Cardiac septum (tissue), 1 donor: ENCODE measurements at regions not wholly inside any gene's neighbourhood (a gene's known extent, or its start where the extent isn't known, plus 50 kb on each side); places are given as distances from the start of the nearest gene placed in this dataset.

ENCODE experiments used
- DNase-seq: peaks from one replicate; pipeline ENCODE4 v3.0.0-alpha.2; 2020; ENCODE audit warnings: low spot score
- intact Hi-C: fragments of 100-400 bp; cut with DNase I; formaldehyde crosslinking; loops from one replicate; pipeline ENCODE4 v1.14.0; 2022
- donor health status: DM: no; HTN: no; CAD: no.

DNA sequence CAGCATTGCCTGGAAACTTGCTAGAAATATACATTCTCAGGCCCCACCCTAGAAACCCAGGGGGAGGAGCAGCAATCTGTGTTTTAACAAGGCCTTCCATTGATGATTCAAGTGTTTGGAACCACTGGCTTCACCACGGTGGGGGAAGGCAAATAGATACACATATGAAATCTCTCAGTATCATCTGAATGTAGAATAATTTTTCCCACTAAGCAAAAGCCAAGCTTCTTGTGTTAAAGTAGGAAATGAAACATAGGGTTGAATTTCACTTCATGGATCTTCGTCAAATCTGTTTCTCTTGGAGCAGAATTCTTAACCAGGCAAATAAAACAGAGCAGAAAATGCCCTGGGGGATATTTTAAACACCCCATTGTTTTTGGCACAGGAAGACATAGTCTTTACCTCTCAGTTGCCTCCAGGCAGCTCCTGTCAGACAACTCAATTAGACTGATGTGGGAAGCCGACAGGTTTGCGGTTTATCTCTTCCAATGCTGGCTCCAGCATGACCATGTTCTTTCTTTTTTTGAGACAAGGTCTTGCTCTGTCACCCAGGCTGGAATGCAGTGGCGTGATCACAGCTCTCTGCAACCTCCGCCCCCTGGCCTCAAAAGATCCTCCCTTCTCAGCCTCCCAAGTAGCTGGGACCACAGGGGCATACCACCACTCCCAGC is 213.0 kb downstream of the FOXO1 start:
- intact Hi-C loops = no loop called here
- DNase-seq = no peak

GRCh38 chr13:40456397-40456953 is 210.0 kb downstream of the FOXO1 start:
- intact Hi-C loops = no loop called here
- DNase-seq = no peak

GRCh38 chr13:40456979-40457553 is 209.4 kb downstream of the FOXO1 start:
- DNase-seq = no peak
- intact Hi-C loops = no loop called here

GRCh38 chr13:40457929-40458719 is 208.3 kb downstream of the FOXO1 start:
- intact Hi-C loops = no loop called here
- no peak for DNase-seq

DNA sequence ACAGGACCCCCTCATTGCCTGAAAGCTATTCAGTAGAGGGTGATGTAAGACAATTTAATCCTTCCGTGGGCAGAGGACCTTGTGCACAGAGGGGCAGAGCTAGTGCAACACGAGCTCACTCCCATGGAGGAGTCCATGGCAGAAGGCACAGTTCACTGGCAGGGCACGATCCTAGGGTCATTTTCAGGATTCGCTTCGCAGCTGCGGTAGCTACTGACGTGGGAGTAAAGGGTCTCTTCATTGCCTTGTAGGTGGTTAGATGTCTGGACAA is 207.8 kb downstream of the FOXO1 start:
- intact Hi-C loops = no loop called here
- DNase-seq = no peak

DNA sequence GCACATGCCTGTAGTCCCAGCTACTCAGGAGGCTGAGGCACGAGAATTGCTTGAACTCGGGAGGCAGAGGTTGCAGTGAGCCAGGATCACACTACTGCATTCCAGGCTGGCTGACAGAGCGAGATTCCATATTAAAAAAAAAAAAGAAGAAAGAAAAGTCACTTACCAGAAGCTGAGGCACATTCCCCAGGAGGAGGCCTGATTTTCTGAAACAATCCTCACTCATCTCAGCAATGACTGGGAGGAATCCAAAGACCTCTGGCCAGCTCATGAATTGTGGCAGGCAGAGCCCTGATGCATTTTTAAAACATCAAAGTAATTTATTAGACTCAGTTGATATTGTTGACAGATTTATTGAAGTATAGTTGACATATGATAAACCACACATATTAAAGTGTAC is 206.3 kb downstream of the FOXO1 start:
- no peak for DNase-seq
- intact Hi-C loops = no loop called here

- intact Hi-C loops = no loop called here
- DNase-seq = no peak
Measured at GRCh38 chr13:40464337-40465014, 202.0 kb downstream of the FOXO1 start.

DNA sequence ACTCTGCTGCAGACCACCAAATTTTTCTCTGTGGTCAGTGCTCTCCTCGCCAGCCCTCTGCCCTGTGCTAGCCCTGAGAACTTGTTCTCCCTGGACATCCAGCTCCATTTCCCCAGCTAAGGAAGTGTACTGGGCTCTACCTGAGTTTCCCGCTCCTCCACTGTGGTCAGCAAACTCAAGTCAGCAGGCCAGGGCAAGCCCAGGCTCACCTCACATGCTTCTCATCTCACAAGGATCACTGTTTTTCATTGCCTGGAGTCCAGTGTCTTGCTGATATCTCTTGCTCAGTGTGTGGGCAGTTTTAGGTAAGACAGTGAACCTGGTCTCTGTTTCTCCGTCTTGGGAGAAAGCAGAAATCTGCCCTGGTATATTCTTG is 201.4 kb downstream of the FOXO1 start:
- intact Hi-C loops = no loop called here
- DNase-seq = no peak

GRCh38 chr13:40466272-40466671 is 200.2 kb downstream of the FOXO1 start:
- intact Hi-C loops = no loop called here
- peak; percentile 15 for DNase-seq

DNA sequence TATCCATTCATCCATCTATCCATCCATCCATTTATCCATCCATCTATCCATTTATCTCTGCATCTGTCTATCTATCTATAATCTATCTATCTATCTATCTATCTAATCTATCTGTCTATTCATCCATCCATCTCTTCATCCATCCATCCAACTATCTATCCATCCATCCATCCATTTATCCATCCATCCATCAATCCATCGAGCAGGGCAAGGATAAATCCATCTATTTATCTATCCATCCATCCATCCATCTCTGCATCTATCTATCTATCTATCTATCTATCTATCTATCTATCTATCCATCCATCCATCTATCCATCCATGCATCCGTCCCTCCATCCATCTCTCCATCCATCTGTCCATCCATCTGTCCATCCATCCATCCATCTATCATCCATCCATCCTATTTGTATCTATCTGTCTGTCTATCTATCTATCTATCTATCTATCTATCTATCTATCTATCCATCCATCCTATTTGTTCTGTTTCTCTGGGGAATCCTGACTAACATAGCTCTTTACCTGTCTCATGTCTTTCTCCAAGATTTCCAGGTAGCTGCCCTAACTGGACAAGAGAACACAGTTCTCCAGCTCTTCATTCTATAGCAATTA is 198.1 kb downstream of the FOXO1 start:
- no peak for DNase-seq
- intact Hi-C loops = no loop called here

- peak; percentile 49 for DNase-seq
Measured at GRCh38 chr13:40469581-40470310, 196.7 kb downstream of the FOXO1 start.

GRCh38 chr13:40470660-40471059 is 195.8 kb downstream of the FOXO1 start:
- intact Hi-C loops = loop anchor here (5.0 kb wide), 1 partner anchor 198 kb away; no protein-coding TSS in a partner anchor
- DNase-seq = no peak

More at GRCh38 chr13:40469581-40470310, 196.7 kb downstream of the FOXO1 start:
- intact Hi-C loops = loop anchor here (5.0 kb wide), 1 partner anchor 197 kb away; no protein-coding TSS in a partner anchor

- no peak for DNase-seq
Measured at GRCh38 chr13:40471076-40471475, 195.4 kb downstream of the FOXO1 start.

DNA sequence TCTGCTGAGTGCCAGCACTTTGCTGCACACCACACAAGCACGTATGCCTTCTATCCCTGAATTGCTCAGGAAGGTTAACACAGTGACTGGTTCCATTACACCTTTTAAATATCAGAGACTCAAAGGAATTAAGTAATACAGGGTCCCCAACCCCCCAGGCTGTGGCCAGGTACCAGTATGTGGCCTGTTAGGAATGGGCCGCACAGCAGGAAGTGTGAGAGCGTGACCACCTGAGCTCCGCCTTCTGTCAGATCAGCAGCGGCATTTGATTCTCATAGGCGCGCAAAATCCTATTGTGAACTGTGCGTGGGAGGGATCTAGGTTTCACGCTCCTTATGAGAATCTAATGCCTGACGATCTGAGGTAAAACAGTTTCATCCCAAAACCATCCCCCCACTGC is 194.5 kb downstream of the FOXO1 start:
- intact Hi-C loops = loop anchor here (5.0 kb wide), 1 partner anchor 200 kb away; no protein-coding TSS in a partner anchor
- DNase-seq = peak; percentile 14

More at GRCh38 chr13:40471076-40471475, 195.4 kb downstream of the FOXO1 start:
- intact Hi-C loops = loop anchor here (5.0 kb wide), 1 partner anchor 199 kb away; no protein-coding TSS in a partner anchor

DNA sequence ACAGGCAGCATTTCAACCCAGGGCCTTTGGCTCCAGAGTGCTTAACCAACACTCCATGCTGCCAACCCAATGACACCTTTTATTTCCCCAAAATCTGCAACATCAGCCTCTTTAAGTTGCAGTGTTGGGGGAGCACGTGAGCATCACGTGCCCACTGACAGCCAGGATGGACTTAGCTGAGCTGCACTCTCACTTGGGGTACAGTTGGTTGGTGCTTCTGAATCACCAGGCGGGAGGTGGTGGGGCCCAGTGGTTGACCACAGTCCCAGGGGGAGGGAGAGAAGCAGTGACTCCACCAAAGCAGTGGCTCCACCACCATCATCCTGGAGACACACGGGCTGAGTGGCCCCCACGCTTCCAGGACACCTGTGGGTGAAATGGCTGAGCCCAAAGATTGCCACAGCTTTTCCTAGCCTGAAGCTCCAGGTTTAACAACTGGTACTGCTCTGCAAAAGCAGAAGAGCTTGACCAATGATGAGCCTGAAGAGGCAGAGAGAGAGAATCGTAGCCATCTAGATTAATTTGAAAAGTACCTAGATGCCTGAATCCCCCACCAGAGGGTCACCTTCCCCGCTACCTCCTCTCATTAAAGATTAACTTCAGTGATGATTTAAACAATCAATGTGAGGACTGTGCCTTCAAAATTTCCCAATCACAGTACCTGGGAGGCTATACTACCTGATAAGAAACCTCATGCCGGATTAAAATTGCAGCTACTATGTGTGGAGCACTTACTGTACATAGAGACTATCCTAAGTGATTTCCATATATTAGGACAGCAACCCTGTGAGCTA is 193.8 kb downstream of the FOXO1 start:
- intact Hi-C loops = loop anchor here (5.0 kb wide), 1 partner anchor 200 kb away; no protein-coding TSS in a partner anchor
- DNase-seq = peak; percentile 58

DNA sequence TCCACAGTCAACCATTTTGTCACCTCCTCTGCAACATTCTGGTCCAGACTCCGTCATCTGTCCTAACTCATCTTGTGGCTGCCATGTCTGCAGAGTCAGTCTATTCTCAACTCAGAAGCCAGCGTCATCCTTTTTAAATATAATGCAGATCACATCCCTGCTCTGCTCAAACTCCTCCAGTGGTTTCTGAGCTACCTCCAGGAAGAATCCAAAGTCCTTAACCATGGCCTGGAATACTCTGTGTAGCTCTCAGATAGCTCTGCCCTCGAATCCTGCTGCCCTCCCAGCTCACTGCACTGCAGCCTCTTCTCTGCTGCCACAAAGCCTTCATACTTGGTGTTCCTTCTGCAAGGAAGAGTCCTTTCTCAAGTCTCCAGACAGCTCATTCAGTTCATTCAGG is 190.8 kb downstream of the FOXO1 start:
- DNase-seq = peak; percentile 53
- intact Hi-C loops = loop anchor here (5.0 kb wide), 2 partner anchors 33 to 192 kb away; partner anchors contain the start of gene FOXO1

DNA sequence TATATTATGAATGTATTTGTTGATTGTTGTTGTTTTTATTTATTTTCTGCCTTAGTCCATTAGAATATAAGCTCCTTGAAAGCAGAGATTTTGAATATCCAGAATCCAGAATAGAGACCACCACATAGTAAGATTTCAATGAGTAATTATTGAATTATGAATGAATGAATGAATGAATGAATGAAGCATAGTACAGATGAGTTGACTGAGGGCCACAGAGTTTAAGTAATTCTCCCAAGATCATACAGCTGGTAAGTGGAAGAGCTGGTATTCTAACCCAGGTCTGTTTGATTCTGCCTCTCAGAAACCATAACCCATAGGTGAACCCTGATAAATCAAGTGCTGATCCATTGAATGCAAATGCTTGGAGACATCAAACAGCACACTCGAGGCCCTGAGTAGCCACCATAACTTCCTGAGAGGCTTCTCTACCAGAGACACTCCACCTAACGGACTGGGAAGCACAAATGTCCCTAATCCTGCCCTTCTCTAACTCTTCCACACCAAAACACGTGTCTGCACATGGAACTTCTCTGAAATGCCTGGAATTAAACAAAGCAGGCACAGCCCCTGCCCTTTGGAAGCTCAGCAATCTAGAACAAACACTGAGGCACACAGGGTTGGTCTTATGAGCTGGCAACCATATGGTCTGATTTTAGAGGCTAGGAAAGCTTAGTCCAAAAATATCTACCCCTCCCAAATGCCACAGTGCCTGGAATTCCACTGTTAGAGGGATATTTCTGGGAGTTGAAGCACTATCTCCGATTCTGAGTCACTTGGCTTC is 190.1 kb downstream of the FOXO1 start:
- DNase-seq = peak; percentile 50
- intact Hi-C loops = loop anchor here (5.0 kb wide), 2 partner anchors 34 to 191 kb away; partner anchors contain the start of gene FOXO1
